NCI-H1048 (cell line): ENCODE measurements at regions not wholly inside any gene's neighbourhood (a gene's known extent, or its start where the extent isn't known, plus 50 kb on each side); places are given as distances from the start of the nearest gene placed in this dataset.
"Not testable (repeated sequence)": the region's sequence is repeated elsewhere in the genome, so short reads cannot be mapped to it uniquely, and the experiment has no call there.

Source experiments
- DNase-seq: peaks from one replicate; lab custom pipeline; 2025; lab: John Stamatoyannopoulos, UW

DNA sequence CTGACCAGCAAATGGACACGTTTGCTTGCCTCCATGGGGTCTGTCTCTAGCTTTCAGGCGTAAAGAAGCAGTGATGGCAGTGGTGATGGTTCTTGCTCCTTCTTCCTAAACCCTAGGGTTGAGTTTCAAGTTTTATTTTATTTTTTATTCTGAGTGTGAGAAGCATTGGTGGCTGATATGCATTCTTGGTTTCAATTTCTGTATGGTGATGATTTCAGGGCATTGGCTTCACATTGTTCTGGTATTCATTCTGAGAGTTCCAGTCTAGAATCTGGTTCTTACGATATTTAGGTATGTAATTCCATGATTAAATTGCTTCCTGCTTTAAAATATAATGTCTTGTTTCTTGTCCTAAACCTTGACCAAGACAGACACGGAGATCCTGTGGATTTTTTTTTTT lies 444.5 kb upstream of the IMPG1 start:
- DNase-seq, result no peak

- DNase-seq, result no peak
These were observed 438.0 kb upstream of the IMPG1 start for GRCh38 chr6:76510489-76510888.

DNA sequence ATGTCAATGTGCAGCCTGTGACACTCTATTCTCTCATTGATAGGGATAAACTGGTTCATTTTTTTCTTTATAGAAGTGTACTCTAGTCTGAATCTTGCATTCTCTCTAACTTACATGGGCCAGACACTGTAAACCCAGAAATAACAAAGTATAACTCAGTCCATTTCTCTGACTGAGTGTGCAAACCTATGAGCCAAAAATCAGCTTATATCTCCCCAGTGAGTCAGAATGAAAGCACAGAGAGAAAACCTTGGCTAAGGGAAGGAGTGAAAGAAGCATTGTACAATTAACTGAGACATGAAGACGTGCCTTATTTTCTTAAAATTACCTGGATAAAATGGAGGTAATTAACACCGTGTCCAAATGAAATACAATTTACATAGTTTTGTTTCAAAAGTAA lies 436.9 kb upstream of the IMPG1 start:
- no peak for DNase-seq

GRCh38 chr6:76506808-76507207 lies 434.3 kb upstream of the IMPG1 start:
- DNase-seq, result no peak

- DNase-seq, result no peak
These were observed 423.4 kb upstream of the IMPG1 start for GRCh38 chr6:76495909-76496308.

DNA sequence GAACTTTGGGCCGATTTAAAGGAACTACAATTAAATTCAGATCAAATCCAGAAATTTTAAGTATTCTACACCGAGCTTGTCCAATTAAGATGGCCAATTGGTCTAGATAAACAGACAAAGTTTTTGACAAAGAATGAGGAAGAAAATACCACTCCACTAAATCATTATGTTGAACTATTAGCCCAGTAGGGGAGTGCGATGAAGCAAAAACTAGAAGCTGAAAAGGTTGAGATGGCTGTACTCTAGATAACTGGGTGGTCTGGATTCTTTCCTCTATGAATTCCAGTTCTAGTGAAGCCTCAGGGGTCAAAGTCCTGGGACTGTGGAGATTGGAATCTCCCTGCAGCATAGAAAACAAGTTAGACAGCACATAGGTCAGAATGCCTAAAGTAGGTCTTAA lies 418.9 kb upstream of the IMPG1 start:
- not testable (repeated sequence) for DNase-seq

DNA sequence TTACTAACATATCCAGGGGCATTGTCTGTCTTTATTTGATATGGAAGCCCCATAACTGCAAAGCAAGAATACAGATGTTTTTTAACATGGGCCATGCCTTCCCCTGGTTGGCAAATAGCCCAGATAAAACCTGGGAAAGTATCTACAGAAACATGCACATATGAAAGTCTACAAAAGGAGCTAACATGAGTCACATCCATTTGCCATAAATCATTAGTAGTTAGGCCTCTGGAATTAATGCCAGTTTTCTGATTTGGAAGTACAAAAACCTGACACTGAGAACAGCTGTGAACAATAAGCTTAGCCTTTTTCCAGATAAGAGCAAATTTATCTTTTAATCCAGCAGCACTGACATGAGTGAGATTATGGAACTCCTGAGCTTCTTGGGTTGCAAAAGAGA lies 418.0 kb upstream of the IMPG1 start:
- DNase-seq, result no peak

GRCh38 chr6:76481101-76481500 lies 408.6 kb upstream of the IMPG1 start:
- no peak for DNase-seq

GRCh38 chr6:76472858-76473257 lies 400.4 kb upstream of the IMPG1 start:
- no peak for DNase-seq

- DNase-seq, result no peak
These were observed 393.8 kb upstream of the IMPG1 start for GRCh38 chr6:76466286-76466685.

DNA sequence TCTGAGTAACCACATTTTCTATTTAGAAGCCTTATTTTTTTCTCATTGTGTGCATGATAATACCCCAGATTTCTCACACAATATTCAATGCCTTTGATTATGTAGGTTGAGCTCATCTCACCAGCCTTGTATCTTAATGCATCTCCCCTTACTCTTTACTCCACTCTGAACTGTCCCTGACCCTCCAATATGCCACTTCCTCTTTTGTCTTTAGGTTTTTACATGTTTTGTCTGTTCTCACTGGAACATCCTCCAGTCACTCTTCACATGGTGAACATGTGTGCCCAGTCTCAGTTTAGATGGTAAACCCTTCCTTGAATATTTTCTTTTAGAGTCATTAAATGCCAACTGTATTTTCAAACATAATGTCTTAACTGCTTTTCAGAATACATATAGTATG lies 392.9 kb upstream of the IMPG1 start:
- no peak for DNase-seq

GRCh38 chr6:76453270-76453669 lies 380.8 kb upstream of the IMPG1 start:
- no peak for DNase-seq

DNA sequence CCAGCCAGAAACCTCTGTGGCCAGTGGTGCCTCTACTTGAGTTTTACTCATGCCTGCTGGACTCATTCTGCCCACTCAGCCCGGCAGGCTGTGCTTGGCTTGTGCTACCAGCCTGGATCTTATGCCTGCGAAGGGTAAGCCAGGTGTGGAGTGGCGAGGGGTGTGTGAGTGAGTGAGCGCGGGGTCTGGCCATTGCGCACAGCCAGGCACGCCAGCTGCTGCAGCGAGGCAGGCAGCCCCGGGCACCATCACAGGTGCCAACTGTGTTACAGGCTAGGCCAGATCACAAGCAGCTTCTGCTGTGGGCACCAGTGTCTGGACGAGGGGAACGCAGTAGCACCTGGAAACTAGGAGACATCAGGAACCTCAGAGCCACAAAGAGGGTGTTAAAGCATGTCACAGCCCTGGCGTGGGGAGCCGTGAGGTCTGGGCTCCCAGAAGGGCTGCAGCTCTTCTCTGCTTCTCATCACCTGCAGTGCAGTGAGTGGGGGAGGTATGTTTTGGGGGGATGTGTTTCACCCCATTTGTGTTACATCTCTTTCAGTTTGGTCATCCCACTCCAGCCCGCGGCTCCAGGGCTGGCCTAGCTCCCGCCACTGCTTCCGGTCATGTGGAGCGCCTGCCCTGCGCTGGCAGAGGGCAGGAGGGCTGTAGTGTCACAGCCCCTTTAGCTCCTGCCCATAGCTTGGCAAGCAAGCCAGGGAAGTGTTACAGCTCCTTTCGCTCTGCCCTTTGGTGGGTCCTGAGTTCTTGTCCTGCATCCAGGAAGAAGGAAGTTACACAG lies 379.7 kb upstream of the IMPG1 start:
- DNase-seq, result no peak

DNA sequence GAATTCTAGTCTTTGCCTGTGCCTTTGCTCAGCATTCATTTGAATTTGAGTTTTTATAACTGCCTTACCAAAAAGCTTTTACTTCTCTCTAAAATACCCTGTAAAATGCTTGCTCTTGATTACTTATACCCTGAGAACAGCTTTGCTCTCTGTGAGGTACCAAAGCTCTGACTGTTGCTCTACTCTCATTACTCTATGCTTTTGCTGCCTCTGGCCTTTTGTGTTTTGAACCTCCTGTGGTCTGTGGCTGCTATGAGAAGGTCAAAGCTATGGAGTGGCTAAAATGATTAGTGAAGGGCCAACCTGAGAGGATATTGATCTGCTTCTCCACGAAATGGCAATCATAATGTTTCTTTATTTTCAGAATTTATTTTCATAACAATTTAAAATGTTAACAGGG lies 375.6 kb upstream of the IMPG1 start:
- DNase-seq, result no peak

GRCh38 chr6:76441875-76442274 lies 369.4 kb upstream of the IMPG1 start:
- no peak for DNase-seq

- no peak for DNase-seq
These were observed 367.3 kb upstream of the IMPG1 start for GRCh38 chr6:76439811-76440210.

DNA sequence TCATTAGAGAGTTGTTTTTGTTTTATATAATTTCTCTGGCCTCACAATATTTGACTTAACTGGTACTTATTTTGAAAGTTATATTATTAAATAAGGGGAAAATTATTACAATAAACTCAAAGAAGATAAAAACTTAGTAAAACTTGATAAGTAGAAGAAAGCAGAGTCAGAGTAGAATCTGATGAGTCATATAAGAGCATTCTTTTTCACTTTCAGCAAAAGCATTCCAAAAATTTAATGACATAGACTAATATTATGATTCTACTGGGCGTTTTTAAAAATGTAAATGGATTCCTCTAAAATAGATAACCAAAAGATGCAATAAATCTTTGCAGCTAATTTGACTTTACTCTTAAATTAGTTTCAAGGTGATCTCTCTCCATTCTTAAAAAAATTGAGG lies 366.3 kb upstream of the IMPG1 start:
- DNase-seq, result no peak

- DNase-seq, result no peak
These were observed 362.7 kb upstream of the IMPG1 start for GRCh38 chr6:76435174-76435573.

- no peak for DNase-seq
These were observed 350.2 kb upstream of the IMPG1 start for GRCh38 chr6:76422511-76423213.

DNA sequence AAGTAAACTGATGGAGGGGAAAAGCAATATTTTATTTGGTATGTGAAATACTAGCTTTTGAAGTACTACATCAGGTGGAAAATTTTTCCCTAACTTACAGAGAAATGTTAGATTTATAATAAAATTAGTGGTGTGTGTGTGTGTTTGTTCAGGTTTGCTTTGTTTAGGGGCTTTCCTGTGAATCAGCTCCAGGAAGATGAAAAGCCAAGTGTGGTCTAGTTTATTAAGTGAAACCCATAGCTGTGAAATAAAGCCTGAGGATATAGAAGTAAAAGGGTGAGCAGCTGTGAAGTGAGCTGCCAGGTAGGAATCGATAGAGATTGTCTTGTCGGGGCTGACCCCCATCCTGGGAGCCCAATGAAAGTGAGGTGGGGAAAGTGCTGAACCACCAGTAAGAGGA lies 347.6 kb upstream of the IMPG1 start:
- no peak for DNase-seq

GRCh38 chr6:76418560-76419223 lies 346.2 kb upstream of the IMPG1 start:
- DNase-seq, result no peak

DNA sequence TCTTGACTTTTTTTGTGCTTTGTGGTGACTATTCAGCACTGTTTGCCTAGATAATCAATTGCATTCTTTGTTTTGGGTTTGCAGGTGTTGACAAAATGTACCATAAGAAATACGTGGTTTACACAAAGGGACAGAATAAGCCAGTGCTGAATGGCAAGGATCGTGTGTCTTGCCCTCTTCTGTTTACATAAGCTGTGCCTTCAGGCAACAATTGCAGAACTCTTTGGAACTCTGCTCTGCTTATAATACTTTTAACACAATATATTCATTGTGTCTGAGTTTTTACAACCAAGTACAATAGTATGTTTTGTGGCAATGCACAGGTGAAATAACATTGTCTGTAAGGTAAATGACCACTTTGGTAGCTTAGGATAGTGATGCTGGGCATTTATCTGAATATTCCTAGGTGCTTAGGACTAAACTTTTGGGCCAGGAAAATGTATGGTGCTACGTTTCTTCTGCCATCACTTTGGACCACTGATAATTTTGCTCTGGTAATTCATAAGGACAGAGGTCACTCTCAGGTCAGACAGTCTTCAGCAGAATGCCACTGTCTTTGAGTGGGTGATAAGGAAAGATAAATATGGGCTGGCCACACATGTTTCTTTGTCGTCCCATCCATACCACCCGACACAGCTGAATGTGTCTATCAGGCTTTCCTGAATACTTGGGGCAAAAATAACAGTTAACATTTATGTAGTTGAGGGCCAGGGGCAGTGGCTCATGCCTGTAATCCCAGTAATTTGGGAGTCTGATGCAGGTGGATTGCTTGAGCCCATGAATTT lies 344.6 kb upstream of the IMPG1 start:
- DNase-seq, result peak; percentile 15
